Prostate gland (tissue), 2 donors: ENCODE measurements at regions not wholly inside any gene's neighbourhood (a gene's known extent, or its start where the extent isn't known, plus 50 kb on each side); places are given as distances from the start of the nearest gene placed in this dataset.

ENCODE experiments used
- POLR2A ChIP-seq: fragments of 450-650 bp; IDR thresholded peaks from one replicate; pipeline ENCODE4 v1.6.1; 2016; ENCODE audit warnings: antibody characterized with exemption, mild to moderate bottlenecking
- TF ChIP-seq, protein P1 (sequence below), 4 experiments: fragments of 200-600 bp in 2 of 4; fragments of 450-650 bp in 2 of 4; sonication (generic) in 2 of 4; IDR thresholded peaks; 1 replicate in 3 of 4; 2 replicates in 1 of 4; pipeline ENCODE4 v1.5.1; 2016 to 2019; ENCODE audit warnings: antibody characterized with exemption in 4 of 4, mild to moderate bottlenecking in 2 of 4, moderate library complexity in 2 of 4

- no peak for TF ChIP-seq POLR2A
- TF ChIP-seq, protein P1, sequence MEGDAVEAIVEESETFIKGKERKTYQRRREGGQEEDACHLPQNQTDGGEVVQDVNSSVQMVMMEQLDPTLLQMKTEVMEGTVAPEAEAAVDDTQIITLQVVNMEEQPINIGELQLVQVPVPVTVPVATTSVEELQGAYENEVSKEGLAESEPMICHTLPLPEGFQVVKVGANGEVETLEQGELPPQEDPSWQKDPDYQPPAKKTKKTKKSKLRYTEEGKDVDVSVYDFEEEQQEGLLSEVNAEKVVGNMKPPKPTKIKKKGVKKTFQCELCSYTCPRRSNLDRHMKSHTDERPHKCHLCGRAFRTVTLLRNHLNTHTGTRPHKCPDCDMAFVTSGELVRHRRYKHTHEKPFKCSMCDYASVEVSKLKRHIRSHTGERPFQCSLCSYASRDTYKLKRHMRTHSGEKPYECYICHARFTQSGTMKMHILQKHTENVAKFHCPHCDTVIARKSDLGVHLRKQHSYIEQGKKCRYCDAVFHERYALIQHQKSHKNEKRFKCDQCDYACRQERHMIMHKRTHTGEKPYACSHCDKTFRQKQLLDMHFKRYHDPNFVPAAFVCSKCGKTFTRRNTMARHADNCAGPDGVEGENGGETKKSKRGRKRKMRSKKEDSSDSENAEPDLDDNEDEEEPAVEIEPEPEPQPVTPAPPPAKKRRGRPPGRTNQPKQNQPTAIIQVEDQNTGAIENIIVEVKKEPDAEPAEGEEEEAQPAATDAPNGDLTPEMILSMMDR (IDR thresholded peaks at IDR 0.05) = no peak
Measured at GRCh38 chr11:10979529-10979928, 121.7 kb upstream of the ZBED5 start.
